Aorta (tissue), 5 donors: ENCODE measurements at regions not wholly inside any gene's neighbourhood (a gene's known extent, or its start where the extent isn't known, plus 50 kb on each side); places are given as distances from the start of the nearest gene placed in this dataset.

Source experiments
- ATAC-seq: fragments of 200-7000 bp; cut with Tn5 transposase; one replicate; pipeline ENCODE4 v1.9.1; 2022; ENCODE audit warnings: moderate library complexity; ENCODE audit not compliant: low FRiP score
- DNase-seq, 2 donors: peaks; one replicate each; pipeline ENCODE4 v3.0.0-alpha.2; 2020
- H3K27ac ChIP-seq, 2 donors: one replicate each; pipeline ENCODE4 v1.5.1; 2013; ENCODE audit warnings: low read length in 2 of 2, mild to moderate bottlenecking in 2 of 2, moderate library complexity in 2 of 2, control low read depth in 1 of 2, inconsistent platforms in 1 of 2, low read depth in 1 of 2
- H3K27me3 ChIP-seq, 2 donors: one replicate each; pipeline ENCODE4 v1.6.1; 2013; ENCODE audit warnings: control low read depth in 1 of 2, low read length in 1 of 2, mild to moderate bottlenecking in 1 of 2, moderate library complexity in 1 of 2; ENCODE audit not compliant: insufficient read depth in 2 of 2, control insufficient read depth in 1 of 2
- H3K36me3 ChIP-seq, 2 donors: one replicate each; pipeline ENCODE4 v1.6.1; 2013; ENCODE audit warnings: control low read depth in 1 of 2, low read length in 1 of 2, mild to moderate bottlenecking in 1 of 2; ENCODE audit not compliant: insufficient read depth in 2 of 2, control insufficient read depth in 1 of 2
- H3K4me1 ChIP-seq, 2 donors: one replicate each; pipeline ENCODE4 v1.6.1; 2013; ENCODE audit warnings: low read length in 2 of 2, control low read depth in 1 of 2, mild to moderate bottlenecking in 1 of 2, moderate library complexity in 1 of 2; ENCODE audit not compliant: insufficient read depth in 2 of 2, control insufficient read depth in 1 of 2
- H3K4me3 ChIP-seq, 2 donors: one replicate each; pipeline ENCODE4 v1.5.1; 2013; ENCODE audit warnings: low read length in 2 of 2, control low read depth in 1 of 2, mild to moderate bottlenecking in 1 of 2
- H3K9me3 ChIP-seq: one replicate; pipeline ENCODE4 v1.6.1; 2013; ENCODE audit warnings: mild to moderate bottlenecking, low read length; ENCODE audit not compliant: control insufficient read depth
- WGBS, 2 donors: extraction: QIAGEN DNeasy Blood & Tissue Kit; methylation state at CpG; one replicate each; pipeline ENCODE4 v1.1.7; 2013; 5-methylcytosine and 5-hydroxymethylcytosine counted together
- intact Hi-C, 2 donors: fragments of 100-400 bp; cut with DNase I; formaldehyde crosslinking; loops; one replicate each; pipeline versions ENCODE4 v1.14.2 to v1.15.0; 2022
- donor health status: healthy with polysubstance abuse.
- donor health status: Bipolar disorder and iron deficiency.
- donor health status: DM: no; HTN: no; CAD: no.
- donor health status: DM: no; HTN: no; CAD: no.
- donor health status: DM: yes; HTN: yes; CAD: no.

- no peak for ATAC-seq
- 55 to 59% methylated on average over 3 of the region's 3 CpGs for WGBS, 2 donors
Measured at GRCh38 chr10:59460601-59461000, 98.3 kb upstream of the FAM13C start.

GRCh38 chr10:59456199-59456598 is 93.8 kb upstream of the FAM13C start:
- intact Hi-C loops, result no loop called here
- no peaks in the 10 kb centered on the region for H3K9me3 ChIP-seq
- H3K4me1 ChIP-seq, result no peaks in the 10 kb centered on the region
- DNase-seq (no peak), ATAC-seq (no peak)
- no peak overlapping the region for H3K4me3 ChIP-seq
- no peaks in the 10 kb centered on the region for H3K36me3 ChIP-seq
- no peak overlapping the region for H3K27ac ChIP-seq
- no peaks in the 10 kb centered on the region for H3K27me3 ChIP-seq
- WGBS, 2 donors, result 11 to 20% methylated on average over 2 of the region's 2 CpGs

More at GRCh38 chr10:59460601-59461000, 98.3 kb upstream of the FAM13C start:
- Histone ChIP-seq H3K36me3 (no peaks in the 10 kb centered on the region), H3K4me1 (no peaks in the 10 kb centered on the region), H3K4me3 (no peak overlapping the region), H3K27me3 (no peaks in the 10 kb centered on the region), H3K9me3 (peaks cover 1% of the 10 kb centered on the region), H3K27ac (no peak overlapping the region)
- no peak for DNase-seq
- intact Hi-C loops, result loop anchor here (10.0 kb wide), 2 partner anchors 96 to 216 kb away; partner anchors contain the start of gene FAM13C (in 1 of the 2)

- H3K27ac ChIP-seq, result no peak overlapping the region
- no peaks in the 10 kb centered on the region for H3K4me1 ChIP-seq
- DNase-seq (no peak), ATAC-seq (no peak)
- no peaks in the 10 kb centered on the region for H3K27me3 ChIP-seq
- H3K9me3 ChIP-seq, result no peaks in the 10 kb centered on the region
- no peaks in the 10 kb centered on the region for H3K36me3 ChIP-seq
- 86 to 88% methylated on average over 5 of the region's 5 CpGs for WGBS, 2 donors
- H3K4me3 ChIP-seq, result no peak overlapping the region
- intact Hi-C loops, result no loop called here
Measured at GRCh38 chr10:59454171-59454919, 92.0 kb upstream of the FAM13C start.

- Histone ChIP-seq H3K4me1 (no peaks in the 10 kb centered on the region), H3K27ac (no peak overlapping the region), H3K4me3 (no peak overlapping the region), H3K9me3 (no peaks in the 10 kb centered on the region), H3K36me3 (no peaks in the 10 kb centered on the region), H3K27me3 (no peaks in the 10 kb centered on the region)
- intact Hi-C loops, result no loop called here
- ATAC-seq (no peak), DNase-seq (no peak)
- 100% methylated on average over 1 of the region's 1 CpG for WGBS, 2 donors
Measured at GRCh38 chr10:59448616-59449015, 86.3 kb upstream of the FAM13C start.

GRCh38 chr10:59435707-59436106 is 73.4 kb upstream of the FAM13C start:
- no peak overlapping the region for H3K27ac ChIP-seq
- intact Hi-C loops, result no loop called here
- H3K4me3 ChIP-seq, result no peak overlapping the region
- no peaks in the 10 kb centered on the region for H3K27me3 ChIP-seq
- H3K4me1 ChIP-seq, result no peaks in the 10 kb centered on the region
- H3K36me3 ChIP-seq, result no peaks in the 10 kb centered on the region
- DNase-seq (no peak), ATAC-seq (no peak)
- no peaks in the 10 kb centered on the region for H3K9me3 ChIP-seq

- 10 to 19% methylated on average over 4 of the region's 4 CpGs for WGBS, 2 donors
- no peaks in the 10 kb centered on the region for H3K36me3 ChIP-seq
- no peak overlapping the region for H3K4me3 ChIP-seq
- no peaks in the 10 kb centered on the region for H3K4me1 ChIP-seq
- ATAC-seq (no peak), DNase-seq (no peak)
- H3K27ac ChIP-seq, result no peak overlapping the region
- no peaks in the 10 kb centered on the region for H3K27me3 ChIP-seq
- H3K9me3 ChIP-seq, result no peaks in the 10 kb centered on the region
- intact Hi-C loops, result no loop called here
Measured at GRCh38 chr10:59434463-59435321, 72.3 kb upstream of the FAM13C start.

GRCh38 chr10:59433720-59434428 is 71.5 kb upstream of the FAM13C start:
- Histone ChIP-seq H3K36me3 (no peaks in the 10 kb centered on the region), H3K4me1 (no peaks in the 10 kb centered on the region), H3K9me3 (no peaks in the 10 kb centered on the region), H3K27me3 (no peaks in the 10 kb centered on the region), H3K4me3 (no peak overlapping the region), H3K27ac (no peak overlapping the region)
- intact Hi-C loops, result no loop called here
- DNase-seq (no peak), ATAC-seq (no peak)
- WGBS, 2 donors, result 85 to 89% methylated on average over 2 of the region's 2 CpGs

- no peaks in the 10 kb centered on the region for H3K36me3 ChIP-seq
- intact Hi-C loops, result no loop called here
- no peak for ATAC-seq
- no peak for DNase-seq
- H3K9me3 ChIP-seq, result no peaks in the 10 kb centered on the region
- H3K27me3 ChIP-seq, result no peaks in the 10 kb centered on the region
- H3K4me3 ChIP-seq, result no peak overlapping the region
- H3K27ac ChIP-seq, result no peak overlapping the region
- H3K4me1 ChIP-seq, result no peaks in the 10 kb centered on the region
- WGBS, 2 donors, result 62 to 66% methylated on average over 3 of the region's 3 CpGs
Measured at GRCh38 chr10:59432207-59432900, 70.0 kb upstream of the FAM13C start.
